ENCODE measurements at regions not wholly inside any gene's neighbourhood (a gene's known extent, or its start where the extent isn't known, plus 50 kb on each side); places are given as distances from the start of the nearest gene placed in this dataset.
"Not testable (repeated sequence)": the region's sequence is repeated elsewhere in the genome, so short reads cannot be mapped to it uniquely, and the experiment has no call there.

- no peak overlapping the region for H3K4me3 ChIP-seq (ENCODE audit: low read length)
- H3K9ac ChIP-seq (ENCODE audit: low read length): no peak overlapping the region
- H3K9me3 ChIP-seq (ENCODE audit: control insufficient read depth, low read length): no peaks in the 10 kb centered on the region
- no peaks in the 10 kb centered on the region for H3K4me1 ChIP-seq (ENCODE audit: control insufficient read depth, insufficient read depth, low read length)
- peaks cover 3% of the 10 kb centered on the region for H3K27me3 ChIP-seq (ENCODE audit: control insufficient read depth, insufficient read depth, low read length)
- H3K36me3 ChIP-seq (ENCODE audit: control insufficient read depth, insufficient read depth, low read length): no peaks in the 10 kb centered on the region
Observed at GRCh38 chr15:66963710-66964109, 101.7 kb upstream of the SMAD3 start.

GRCh38 chr15:66964111-66964738 lies 101.2 kb upstream of the SMAD3 start:
- no peaks in the 10 kb centered on the region for H3K4me1 ChIP-seq (ENCODE audit: control insufficient read depth, insufficient read depth, low read length)
- H3K36me3 ChIP-seq (ENCODE audit: control insufficient read depth, insufficient read depth, low read length): no peaks in the 10 kb centered on the region
- H3K9ac ChIP-seq (ENCODE audit: low read length): no peak overlapping the region
- H3K27me3 ChIP-seq (ENCODE audit: control insufficient read depth, insufficient read depth, low read length): peaks cover 2% of the 10 kb centered on the region
- H3K4me3 ChIP-seq (ENCODE audit: low read length): no peak overlapping the region
- no peaks in the 10 kb centered on the region for H3K9me3 ChIP-seq (ENCODE audit: control insufficient read depth, low read length)

GRCh38 chr15:66964791-66965190 lies 100.6 kb upstream of the SMAD3 start:
- Histone ChIP-seq H3K4me1 (ENCODE audit: control insufficient read depth, insufficient read depth, low read length) (no peaks in the 10 kb centered on the region), H3K9ac (ENCODE audit: low read length) (no peak overlapping the region), H3K27me3 (ENCODE audit: control insufficient read depth, insufficient read depth, low read length) (no peaks in the 10 kb centered on the region), H3K4me3 (ENCODE audit: low read length) (no peak overlapping the region), H3K36me3 (ENCODE audit: control insufficient read depth, insufficient read depth, low read length) (no peaks in the 10 kb centered on the region), H3K9me3 (ENCODE audit: control insufficient read depth, low read length) (no peaks in the 10 kb centered on the region)

- Histone ChIP-seq H3K4me1 (ENCODE audit: control insufficient read depth, insufficient read depth, low read length) (no peaks in the 10 kb centered on the region), H3K27me3 (ENCODE audit: control insufficient read depth, insufficient read depth, low read length) (no peaks in the 10 kb centered on the region), H3K4me3 (ENCODE audit: low read length) (no peak overlapping the region), H3K36me3 (ENCODE audit: control insufficient read depth, insufficient read depth, low read length) (no peaks in the 10 kb centered on the region), H3K9ac (ENCODE audit: low read length) (no peak overlapping the region), H3K9me3 (ENCODE audit: control insufficient read depth, low read length) (no peaks in the 10 kb centered on the region)
Observed at GRCh38 chr15:66965201-66965900, 100.1 kb upstream of the SMAD3 start.

GRCh38 chr15:66966256-66966655 lies 99.1 kb upstream of the SMAD3 start:
- no peak overlapping the region for H3K4me3 ChIP-seq (ENCODE audit: low read length)
- H3K4me1 ChIP-seq (ENCODE audit: control insufficient read depth, insufficient read depth, low read length): no peaks in the 10 kb centered on the region
- H3K9me3 ChIP-seq (ENCODE audit: control insufficient read depth, low read length): no peaks in the 10 kb centered on the region
- no peaks in the 10 kb centered on the region for H3K36me3 ChIP-seq (ENCODE audit: control insufficient read depth, insufficient read depth, low read length)
- no peaks in the 10 kb centered on the region for H3K27me3 ChIP-seq (ENCODE audit: control insufficient read depth, insufficient read depth, low read length)
- no peak overlapping the region for H3K9ac ChIP-seq (ENCODE audit: low read length)

- no peaks in the 10 kb centered on the region for H3K36me3 ChIP-seq (ENCODE audit: control insufficient read depth, insufficient read depth, low read length)
- H3K4me1 ChIP-seq (ENCODE audit: control insufficient read depth, insufficient read depth, low read length): no peaks in the 10 kb centered on the region
- H3K27me3 ChIP-seq (ENCODE audit: control insufficient read depth, insufficient read depth, low read length): no peaks in the 10 kb centered on the region
- H3K9ac ChIP-seq (ENCODE audit: low read length): no peak overlapping the region
- no peak overlapping the region for H3K4me3 ChIP-seq (ENCODE audit: low read length)
- no peaks in the 10 kb centered on the region for H3K9me3 ChIP-seq (ENCODE audit: control insufficient read depth, low read length)
Observed at GRCh38 chr15:66968806-66969596, 96.4 kb upstream of the SMAD3 start.

- H3K36me3 ChIP-seq (ENCODE audit: control insufficient read depth, insufficient read depth, low read length); H3K9ac ChIP-seq (ENCODE audit: low read length); H3K9me3 ChIP-seq (ENCODE audit: control insufficient read depth, low read length); H3K4me1 ChIP-seq (ENCODE audit: control insufficient read depth, insufficient read depth, low read length); H3K4me3 ChIP-seq (ENCODE audit: low read length); H3K27me3 ChIP-seq (ENCODE audit: control insufficient read depth, insufficient read depth, low read length): not testable (repeated sequence)
Observed at GRCh38 chr15:66974131-66974530, 91.3 kb upstream of the SMAD3 start.

GRCh38 chr15:66976106-66976640 lies 89.2 kb upstream of the SMAD3 start:
- not testable (repeated sequence) for H3K9me3 ChIP-seq (ENCODE audit: control insufficient read depth, low read length); H3K9ac ChIP-seq (ENCODE audit: low read length); H3K36me3 ChIP-seq (ENCODE audit: control insufficient read depth, insufficient read depth, low read length)

GRCh38 chr15:66980326-66980725 lies 85.1 kb upstream of the SMAD3 start:
- H3K4me1 ChIP-seq (ENCODE audit: control insufficient read depth, insufficient read depth, low read length): not testable (repeated sequence)

More at GRCh38 chr15:66976106-66976640, 89.2 kb upstream of the SMAD3 start:
- not testable (repeated sequence) for H3K4me1 ChIP-seq (ENCODE audit: control insufficient read depth, insufficient read depth, low read length); H3K27me3 ChIP-seq (ENCODE audit: control insufficient read depth, insufficient read depth, low read length); H3K4me3 ChIP-seq (ENCODE audit: low read length)

GRCh38 chr15:66981771-66982170 lies 83.6 kb upstream of the SMAD3 start:
- Histone ChIP-seq H3K9ac (ENCODE audit: low read length) (no peak overlapping the region), H3K4me1 (ENCODE audit: control insufficient read depth, insufficient read depth, low read length) (no peaks in the 10 kb centered on the region), H3K9me3 (ENCODE audit: control insufficient read depth, low read length) (no peaks in the 10 kb centered on the region), H3K36me3 (ENCODE audit: control insufficient read depth, insufficient read depth, low read length) (no peaks in the 10 kb centered on the region), H3K27me3 (ENCODE audit: control insufficient read depth, insufficient read depth, low read length) (no peaks in the 10 kb centered on the region), H3K4me3 (ENCODE audit: low read length) (no peak overlapping the region)

More at GRCh38 chr15:66980326-66980725, 85.1 kb upstream of the SMAD3 start:
- not testable (repeated sequence) for H3K9ac ChIP-seq (ENCODE audit: low read length); H3K36me3 ChIP-seq (ENCODE audit: control insufficient read depth, insufficient read depth, low read length); H3K4me3 ChIP-seq (ENCODE audit: low read length); H3K27me3 ChIP-seq (ENCODE audit: control insufficient read depth, insufficient read depth, low read length); H3K9me3 ChIP-seq (ENCODE audit: control insufficient read depth, low read length)

GRCh38 chr15:66982250-66982649 lies 83.2 kb upstream of the SMAD3 start:
- Histone ChIP-seq H3K9me3 (ENCODE audit: control insufficient read depth, low read length) (no peaks in the 10 kb centered on the region), H3K36me3 (ENCODE audit: control insufficient read depth, insufficient read depth, low read length) (no peaks in the 10 kb centered on the region), H3K4me1 (ENCODE audit: control insufficient read depth, insufficient read depth, low read length) (no peaks in the 10 kb centered on the region), H3K9ac (ENCODE audit: low read length) (no peak overlapping the region), H3K27me3 (ENCODE audit: control insufficient read depth, insufficient read depth, low read length) (no peaks in the 10 kb centered on the region), H3K4me3 (ENCODE audit: low read length) (no peak overlapping the region)

- no peak overlapping the region for H3K4me3 ChIP-seq (ENCODE audit: low read length)
Observed at GRCh38 chr15:66982816-66983215, 82.6 kb upstream of the SMAD3 start.

More at GRCh38 chr15:66982816-66983215, 82.6 kb upstream of the SMAD3 start:
- no peak overlapping the region for H3K9ac ChIP-seq (ENCODE audit: low read length)
- H3K36me3 ChIP-seq (ENCODE audit: control insufficient read depth, insufficient read depth, low read length): no peaks in the 10 kb centered on the region
- no peaks in the 10 kb centered on the region for H3K27me3 ChIP-seq (ENCODE audit: control insufficient read depth, insufficient read depth, low read length)
- H3K9me3 ChIP-seq (ENCODE audit: control insufficient read depth, low read length): no peaks in the 10 kb centered on the region
- no peaks in the 10 kb centered on the region for H3K4me1 ChIP-seq (ENCODE audit: control insufficient read depth, insufficient read depth, low read length)

All from mucosa of stomach (tissue), 1 donor.